Naive B cell (primary cell): ENCODE measurements at regions not wholly inside any gene's neighbourhood (a gene's known extent, or its start where the extent isn't known, plus 50 kb on each side); places are given as distances from the start of the nearest gene placed in this dataset.

ENCODE experiments used
- ATAC-seq, 2 donors: fragments of 150-1000 bp; cut with Tn5 transposase; 2 replicates each; pipeline ENCODE4 v1.10.0; 2021; ENCODE audit warnings: low read depth in 2 of 2, mild to moderate bottlenecking in 2 of 2, moderate library complexity in 2 of 2
- DNase-seq: peaks from one replicate; pipeline ENCODE4 v3.0.0; 2022
- H3K27ac Mint-ChIP-seq, 6 donors: one replicate each; pipeline ENCODE4 v1.8.0; 2020 to 2022; ENCODE audit warnings: mild to moderate bottlenecking in 6 of 6, mixed read lengths in 6 of 6, moderate library complexity in 5 of 6, inconsistent platforms in 2 of 6
- H3K27me3 Mint-ChIP-seq, 3 donors: one replicate each; pipeline ENCODE4 v1.8.0; 2021 to 2022; ENCODE audit warnings: mixed read lengths in 3 of 3, mild to moderate bottlenecking in 1 of 3
- H3K36me3 Mint-ChIP-seq, 2 donors: one replicate each; pipeline ENCODE4 v1.8.0; 2020 to 2022; ENCODE audit warnings: mixed read lengths in 2 of 2, inconsistent platforms in 1 of 2, mild to moderate bottlenecking in 1 of 2
- H3K4me1 Mint-ChIP-seq, 3 donors: one replicate each; pipeline ENCODE4 v1.8.0; 2020 to 2022; ENCODE audit warnings: mixed read lengths in 3 of 3, inconsistent platforms in 1 of 3, mild to moderate bottlenecking in 1 of 3, moderate library complexity in 1 of 3
- H3K4me3 Mint-ChIP-seq, 8 donors: one replicate each; pipeline ENCODE4 v1.8.0; 2020 to 2022; ENCODE audit warnings: mild to moderate bottlenecking in 8 of 8, mixed read lengths in 8 of 8, moderate library complexity in 8 of 8, inconsistent platforms in 2 of 8
- H3K9me3 Mint-ChIP-seq, 7 donors: one replicate each; pipeline ENCODE4 v1.8.0; 2020 to 2022; ENCODE audit warnings: mixed read lengths in 7 of 7, mild to moderate bottlenecking in 5 of 7, inconsistent platforms in 2 of 7, moderate library complexity in 1 of 7

DNA sequence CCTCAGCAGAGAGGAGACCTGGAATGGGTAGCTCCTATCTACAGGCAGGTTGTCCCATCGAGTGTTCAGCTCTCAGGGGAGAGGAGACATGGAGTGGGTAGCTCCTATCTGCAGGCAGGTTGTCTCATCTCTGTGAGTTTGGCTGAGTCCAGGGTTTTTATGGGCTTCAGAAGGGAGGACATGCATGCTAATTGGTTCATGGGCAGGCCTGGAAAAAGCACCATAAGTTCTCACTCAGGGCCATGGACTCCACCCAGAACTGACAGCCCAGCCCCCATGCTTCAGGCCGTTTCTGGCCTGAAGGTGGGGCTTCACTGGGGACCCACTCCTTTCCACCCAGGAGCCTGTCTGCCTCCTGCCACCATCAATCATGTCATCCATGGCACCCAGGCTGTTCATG, 84.0 kb downstream of the CYB561 start:
- DNase-seq (no peak), ATAC-seq (no peak)
- no peaks in the 10 kb centered on the region for H3K27me3 Mint-ChIP-seq
- H3K27ac Mint-ChIP-seq = no peak overlapping the region
- peaks cover 0 to 9% (median 4%) of the 10 kb centered on the region in 7 donors for H3K9me3 Mint-ChIP-seq
- peaks cover 0 to 5% (median 2%) of the 10 kb centered on the region in 3 donors for H3K4me1 Mint-ChIP-seq
- H3K36me3 Mint-ChIP-seq = peaks cover 0 to 8% of the 10 kb centered on the region in 2 donors
- no peak overlapping the region for H3K4me3 Mint-ChIP-seq

DNA sequence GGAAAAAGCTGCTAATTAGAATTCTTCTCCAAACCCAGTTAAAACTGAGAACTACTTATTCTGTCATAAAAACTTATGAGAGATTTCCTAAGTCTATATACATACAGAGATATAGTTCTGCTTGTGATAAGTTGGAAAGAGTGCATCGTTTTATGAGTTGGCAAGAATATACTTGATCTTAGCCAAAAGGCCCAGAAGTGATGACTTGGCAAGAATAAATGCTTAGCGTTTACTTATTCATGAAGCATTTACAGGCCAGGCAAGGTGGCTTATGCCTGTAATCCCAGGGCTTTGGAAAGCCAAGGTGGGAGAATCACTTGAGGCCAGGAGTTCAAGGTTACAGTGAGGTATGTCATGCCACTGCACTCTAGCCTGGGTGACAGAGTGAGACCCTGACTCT, 81.7 kb downstream of the CYB561 start:
- ATAC-seq (no peak), DNase-seq (no peak)
- Mint-ChIP-seq H3K27me3 (no peaks in the 10 kb centered on the region), H3K9me3 (peaks cover 0 to 9% (median 4%) of the 10 kb centered on the region in 7 donors), H3K4me1 (peaks cover 0 to 1% (median 0%) of the 10 kb centered on the region in 3 donors), H3K4me3 (no peak overlapping the region), H3K27ac (no peak overlapping the region), H3K36me3 (peaks cover 0 to 8% of the 10 kb centered on the region in 2 donors)

DNA sequence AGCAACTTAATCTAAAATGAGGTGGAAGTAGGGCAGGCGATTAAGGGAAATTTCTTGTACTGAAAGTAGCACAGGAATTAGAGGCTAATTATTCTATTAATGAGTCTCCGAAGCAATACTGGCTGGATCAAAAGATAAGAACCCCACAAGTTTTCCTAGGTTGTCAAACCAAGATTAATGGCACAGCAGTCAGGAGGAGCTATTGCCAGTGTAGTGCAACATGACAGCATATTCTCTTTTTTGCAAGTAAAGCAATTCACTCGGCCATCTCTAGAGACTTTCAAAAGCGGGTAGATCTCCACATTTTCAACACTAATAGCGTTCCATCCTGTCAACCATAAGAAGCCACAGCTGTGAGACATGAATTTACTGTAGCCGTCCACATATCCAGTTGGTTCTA, 81.2 kb downstream of the CYB561 start:
- Mint-ChIP-seq H3K27me3 (no peaks in the 10 kb centered on the region), H3K27ac (no peak overlapping the region), H3K9me3 (peaks cover 0 to 9% (median 4%) of the 10 kb centered on the region in 7 donors), H3K4me3 (no peak overlapping the region), H3K36me3 (peaks cover 0 to 8% of the 10 kb centered on the region in 2 donors), H3K4me1 (no peaks in the 10 kb centered on the region)
- DNase-seq = no peak
- no peak for ATAC-seq

DNA sequence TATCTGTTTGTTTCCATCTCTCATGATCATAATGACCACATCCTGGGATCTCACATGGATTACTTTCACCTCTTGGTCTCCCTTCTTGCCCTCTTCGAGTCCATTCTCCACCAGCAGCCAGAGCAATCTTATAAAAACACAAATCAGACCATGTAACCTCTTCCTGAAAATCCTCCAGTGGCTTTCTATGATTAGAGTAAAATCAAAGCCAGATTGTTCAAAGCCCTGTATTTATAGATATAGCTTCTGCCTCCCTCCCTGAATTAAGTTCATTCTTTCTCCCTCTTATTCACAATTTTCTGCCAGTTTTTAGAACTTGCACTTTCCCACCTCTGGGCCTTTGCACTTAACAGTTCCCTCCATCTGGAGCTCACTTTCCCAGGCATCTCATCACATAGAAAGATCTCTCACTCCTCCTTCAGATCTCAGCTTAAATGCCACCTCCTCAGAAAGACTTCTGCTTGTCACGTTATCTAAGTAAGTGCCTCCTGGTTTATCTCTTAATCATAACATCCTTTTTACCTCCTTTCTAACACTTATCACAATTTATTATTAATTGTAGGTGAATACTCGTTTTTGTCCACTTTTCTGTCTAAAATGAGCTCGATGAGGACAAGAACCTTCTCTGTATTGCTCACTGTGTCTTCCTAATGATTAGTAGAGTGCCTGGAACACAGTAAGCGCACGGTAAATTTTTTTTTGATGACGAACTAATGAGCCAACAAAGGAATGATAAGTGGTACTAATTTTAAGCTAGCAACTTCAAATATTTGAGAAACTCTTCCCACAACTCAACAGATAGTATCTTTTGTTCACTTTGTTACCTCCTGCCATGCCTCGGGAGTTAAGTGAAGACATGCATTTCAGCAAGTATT, 80.5 kb downstream of the CYB561 start:
- H3K27ac Mint-ChIP-seq = no peak overlapping the region
- peaks cover 0 to 7% of the 10 kb centered on the region in 2 donors for H3K36me3 Mint-ChIP-seq
- H3K4me3 Mint-ChIP-seq = no peak overlapping the region
- no peaks in the 10 kb centered on the region for H3K4me1 Mint-ChIP-seq
- no peak for ATAC-seq
- peaks cover 0 to 9% (median 4%) of the 10 kb centered on the region in 7 donors for H3K9me3 Mint-ChIP-seq
- no peaks in the 10 kb centered on the region for H3K27me3 Mint-ChIP-seq
- DNase-seq = no peak

DNA sequence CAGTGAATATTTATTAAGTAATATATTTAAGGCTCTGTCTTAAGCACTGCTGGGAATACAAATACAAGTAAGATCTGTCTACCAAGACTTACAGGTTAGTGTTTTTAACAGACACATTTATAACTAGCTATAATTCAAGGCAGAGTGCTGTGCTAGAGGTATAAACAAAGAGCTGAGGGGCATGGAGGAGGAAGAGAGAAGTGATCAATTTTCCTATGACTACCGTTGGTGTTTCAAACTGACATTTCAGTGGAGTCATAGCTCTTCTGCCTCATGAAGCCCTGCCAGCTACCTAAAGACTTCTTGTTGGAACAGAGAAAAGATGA, 79.9 kb downstream of the CYB561 start:
- Mint-ChIP-seq H3K9me3 (peaks cover 0 to 9% (median 4%) of the 10 kb centered on the region in 7 donors), H3K27me3 (no peaks in the 10 kb centered on the region), H3K4me1 (no peaks in the 10 kb centered on the region), H3K4me3 (no peak overlapping the region), H3K36me3 (peaks cover 0 to under 1% of the 10 kb centered on the region in 2 donors), H3K27ac (no peak overlapping the region)
- no peak for ATAC-seq
- no peak for DNase-seq

DNA sequence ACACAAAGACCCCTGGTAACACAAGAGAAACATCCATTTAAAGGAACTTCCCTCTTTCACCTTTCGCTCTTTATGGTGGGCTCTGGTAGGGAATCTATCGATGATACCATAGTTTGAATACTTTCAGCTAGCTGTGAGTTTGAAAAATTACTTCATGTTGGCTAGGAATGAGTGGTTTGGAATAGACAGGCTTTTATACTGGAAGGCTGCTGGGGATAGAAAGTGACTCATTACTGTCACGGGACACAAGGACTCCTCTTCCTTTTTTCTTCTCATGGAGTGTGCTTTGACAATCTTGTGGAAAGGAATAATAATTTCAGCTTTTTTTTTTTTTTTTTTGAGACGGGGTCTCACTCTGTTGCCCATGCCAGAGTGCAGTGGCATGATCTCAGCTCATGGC, 76.9 kb downstream of the CYB561 start:
- Mint-ChIP-seq H3K4me1 (no peaks in the 10 kb centered on the region), H3K36me3 (no peaks in the 10 kb centered on the region), H3K4me3 (no peak overlapping the region), H3K9me3 (no peaks in the 10 kb centered on the region), H3K27me3 (no peaks in the 10 kb centered on the region), H3K27ac (peak overlapping the region in 1 of 6 donors; percentile 16)
- ATAC-seq (no peak), DNase-seq (no peak)

DNA sequence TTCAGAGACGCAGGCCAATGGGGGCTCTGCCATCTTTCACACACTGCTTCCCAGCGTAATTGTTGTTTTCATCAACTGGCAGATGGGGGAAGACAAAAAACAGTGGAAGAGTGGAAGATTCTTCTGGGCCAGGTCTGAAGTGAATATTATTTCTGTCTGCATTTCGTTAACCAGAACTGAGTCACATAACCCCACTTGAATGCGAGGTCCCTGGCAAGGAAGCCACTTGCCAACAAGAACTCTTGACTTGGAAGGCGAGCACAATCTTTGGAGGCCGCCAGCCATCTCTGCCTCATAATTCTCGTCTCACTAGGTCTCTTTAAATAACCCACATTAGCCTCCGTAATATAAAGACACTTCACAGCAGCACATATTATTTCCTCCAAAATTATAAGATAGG, 75.4 kb downstream of the CYB561 start:
- H3K36me3 Mint-ChIP-seq = no peaks in the 10 kb centered on the region
- H3K9me3 Mint-ChIP-seq = no peaks in the 10 kb centered on the region
- DNase-seq (no peak), ATAC-seq (no peak)
- peak overlapping the region in 1 of 6 donors; percentile 2 for H3K27ac Mint-ChIP-seq
- H3K4me3 Mint-ChIP-seq = no peak overlapping the region
- no peaks in the 10 kb centered on the region for H3K27me3 Mint-ChIP-seq
- H3K4me1 Mint-ChIP-seq = no peaks in the 10 kb centered on the region

DNA sequence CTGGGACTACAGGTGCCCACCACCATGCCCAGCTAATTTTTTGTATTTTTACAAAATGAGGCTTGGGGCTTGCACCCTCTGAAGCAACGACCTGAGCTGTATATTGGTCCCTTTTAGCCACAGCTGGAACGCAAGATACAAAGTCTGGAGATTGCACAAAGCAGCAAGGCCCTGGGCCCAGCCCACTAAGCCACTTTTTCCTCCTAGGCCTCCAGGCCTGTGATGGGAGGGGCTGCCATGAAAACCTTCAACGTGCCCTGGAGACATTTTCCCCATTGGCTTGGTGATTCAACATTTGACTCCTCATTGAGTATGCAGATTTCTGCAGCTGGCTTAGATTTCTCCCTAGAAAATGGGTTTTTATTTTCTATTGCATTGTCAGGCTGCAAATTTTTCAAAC, 69.2 kb downstream of the CYB561 start:
- Mint-ChIP-seq H3K9me3 (peaks cover 2 to 8% (median 6%) of the 10 kb centered on the region in 7 donors), H3K27me3 (no peaks in the 10 kb centered on the region), H3K4me1 (no peaks in the 10 kb centered on the region), H3K4me3 (peak overlapping the region in 1 of 8 donors; percentile 42), H3K36me3 (peaks cover 6 to 15% of the 10 kb centered on the region in 2 donors), H3K27ac (no peak overlapping the region)
- no peak for DNase-seq
- ATAC-seq = no peak

DNA sequence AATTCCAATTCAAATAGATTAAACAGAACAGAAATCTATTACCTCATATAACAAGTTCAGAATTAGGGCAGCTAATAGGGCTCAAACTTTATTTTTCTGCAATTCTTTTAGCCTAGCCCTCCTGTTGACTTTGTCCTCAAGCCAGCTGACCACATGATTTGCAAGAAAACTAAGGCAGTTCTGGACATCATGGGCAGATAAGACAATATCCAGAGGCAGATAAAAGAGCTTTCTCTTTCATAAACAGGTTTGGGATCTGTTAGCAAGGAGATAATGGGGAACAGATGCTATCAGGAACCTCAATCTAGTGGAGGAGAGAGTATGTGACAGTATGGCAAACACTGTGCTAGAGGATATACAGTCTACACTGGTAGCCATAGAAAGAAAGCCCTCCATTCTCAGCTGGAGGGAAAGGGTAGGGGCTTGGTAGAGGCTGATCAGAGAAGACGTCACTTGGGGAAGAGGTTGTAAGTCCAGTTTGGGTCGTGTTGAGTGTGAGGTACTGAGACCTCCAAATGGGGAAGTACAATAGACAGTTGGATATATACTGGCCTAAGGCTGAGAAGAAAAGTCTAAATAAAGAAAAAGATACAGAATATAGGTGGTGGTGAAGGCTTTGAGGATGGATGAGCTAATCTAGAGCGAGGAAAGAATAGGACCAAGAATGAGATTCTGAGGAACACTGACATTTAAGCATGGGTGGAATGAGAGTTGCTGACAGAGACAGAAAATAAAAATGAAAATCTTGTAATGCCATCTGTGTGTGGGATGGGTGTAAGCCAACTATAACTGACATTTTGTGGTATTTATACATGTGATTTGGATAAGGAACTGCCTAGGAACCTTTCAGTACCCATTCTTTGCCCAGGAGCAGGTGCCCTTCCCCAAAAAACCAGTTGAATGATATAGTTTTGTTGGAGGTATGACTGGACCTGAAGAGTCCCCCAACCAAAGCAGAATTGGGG, 67.4 kb downstream of the CYB561 start:
- H3K4me3 Mint-ChIP-seq = no peak overlapping the region

DNA sequence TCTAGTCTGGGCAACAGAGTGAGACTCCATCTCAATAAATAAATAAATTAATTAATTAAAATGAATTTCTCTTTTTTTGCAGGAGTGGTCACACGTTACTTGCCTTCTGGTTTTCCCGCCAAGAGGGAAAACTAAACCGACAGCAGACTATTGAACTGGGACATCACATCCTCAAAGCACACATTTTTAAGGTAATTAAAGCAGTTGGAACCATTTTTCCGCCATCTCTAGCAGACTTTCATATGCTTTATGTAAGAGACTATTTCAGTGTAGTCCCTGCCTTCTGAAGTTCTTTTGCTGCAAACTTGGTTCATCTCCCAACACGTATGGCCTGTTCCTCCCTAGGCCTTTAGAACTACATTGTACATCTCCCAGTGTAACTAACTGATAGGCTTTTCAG, 66.5 kb downstream of the CYB561 start:
- DNase-seq (no peak), ATAC-seq (no peak)
- no peak overlapping the region for H3K27ac Mint-ChIP-seq
- no peaks in the 10 kb centered on the region for H3K27me3 Mint-ChIP-seq
- peaks cover 2 to 8% (median 6%) of the 10 kb centered on the region in 7 donors for H3K9me3 Mint-ChIP-seq
- H3K4me3 Mint-ChIP-seq = no peak overlapping the region
- H3K36me3 Mint-ChIP-seq = peaks cover 6 to 15% of the 10 kb centered on the region in 2 donors
- H3K4me1 Mint-ChIP-seq = no peaks in the 10 kb centered on the region

More for the DNA sequence above, 67.4 kb downstream of the CYB561 start:
- Mint-ChIP-seq H3K9me3 (peaks cover 2 to 8% (median 6%) of the 10 kb centered on the region in 7 donors), H3K36me3 (peaks cover 6 to 15% of the 10 kb centered on the region in 2 donors), H3K4me1 (no peaks in the 10 kb centered on the region), H3K27ac (no peak overlapping the region), H3K27me3 (no peaks in the 10 kb centered on the region)
- DNase-seq (no peak), ATAC-seq (no peak)

DNA sequence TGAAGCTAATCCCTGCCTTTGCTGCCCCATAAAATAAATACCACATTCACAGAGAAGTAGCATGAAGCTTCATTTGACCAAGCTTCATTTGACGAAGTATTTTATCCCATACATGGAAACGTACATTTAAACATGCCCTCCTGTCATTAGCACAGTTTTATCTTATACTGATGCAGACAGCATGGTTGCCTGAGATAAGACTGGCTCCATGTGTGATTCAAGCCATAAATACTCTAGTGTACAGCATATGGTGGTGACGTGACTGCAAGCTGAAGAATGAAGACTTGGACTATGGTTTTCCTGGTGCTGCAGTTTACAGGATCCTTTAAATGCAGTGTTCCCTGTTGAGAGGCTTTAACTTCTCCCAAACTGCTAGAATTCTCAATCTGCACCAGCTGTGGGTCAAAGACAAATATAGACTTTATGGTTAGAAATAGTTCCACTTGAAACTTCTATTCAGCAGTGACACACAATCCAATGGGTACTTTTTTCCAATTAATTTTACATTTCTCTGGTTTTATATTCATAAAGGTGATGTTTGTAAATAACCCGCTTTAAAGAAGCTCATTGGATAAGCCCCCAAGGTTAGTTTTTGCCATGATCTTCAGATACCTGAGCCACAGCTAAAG, 64.9 kb downstream of the CYB561 start:
- no peak for DNase-seq

DNA sequence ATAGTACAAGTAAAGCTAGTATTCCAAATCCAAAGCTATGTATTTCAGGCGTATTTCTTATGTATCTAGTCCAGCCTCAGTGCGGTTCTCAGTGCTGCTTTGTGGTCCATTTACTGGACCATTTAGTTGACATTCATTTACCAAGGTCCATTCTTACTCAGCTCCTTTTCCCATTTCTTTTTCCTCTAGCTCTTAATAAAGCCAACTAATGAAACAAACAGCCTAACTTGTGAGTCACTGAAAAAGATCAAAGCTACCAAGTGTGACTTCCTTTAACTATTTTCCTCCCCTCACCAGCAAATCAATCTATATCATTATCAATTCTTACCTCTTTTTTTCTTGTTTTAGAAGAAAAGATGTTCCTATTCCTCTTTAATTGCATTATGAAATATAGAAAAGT, 64.0 kb downstream of the CYB561 start:
- no peak for DNase-seq
- peaks cover 2 to 8% (median 6%) of the 10 kb centered on the region in 7 donors for H3K9me3 Mint-ChIP-seq
- H3K27me3 Mint-ChIP-seq = no peaks in the 10 kb centered on the region
- no peak overlapping the region for H3K4me3 Mint-ChIP-seq
- ATAC-seq = no peak
- H3K27ac Mint-ChIP-seq = no peak overlapping the region
- H3K36me3 Mint-ChIP-seq = peaks cover 6 to 14% of the 10 kb centered on the region in 2 donors
- H3K4me1 Mint-ChIP-seq = no peaks in the 10 kb centered on the region

More for the DNA sequence above, 64.9 kb downstream of the CYB561 start:
- no peak overlapping the region for H3K4me3 Mint-ChIP-seq
- no peak for ATAC-seq
- peaks cover 2 to 8% (median 6%) of the 10 kb centered on the region in 7 donors for H3K9me3 Mint-ChIP-seq
- H3K36me3 Mint-ChIP-seq = peaks cover 6 to 15% of the 10 kb centered on the region in 2 donors
- H3K27ac Mint-ChIP-seq = no peak overlapping the region
- no peaks in the 10 kb centered on the region for H3K27me3 Mint-ChIP-seq
- H3K4me1 Mint-ChIP-seq = no peaks in the 10 kb centered on the region
